ENCODE measurements at regions not wholly inside any gene's neighbourhood (a gene's known extent, or its start where the extent isn't known, plus 50 kb on each side); places are given as distances from the start of the nearest gene placed in this dataset.

DNA sequence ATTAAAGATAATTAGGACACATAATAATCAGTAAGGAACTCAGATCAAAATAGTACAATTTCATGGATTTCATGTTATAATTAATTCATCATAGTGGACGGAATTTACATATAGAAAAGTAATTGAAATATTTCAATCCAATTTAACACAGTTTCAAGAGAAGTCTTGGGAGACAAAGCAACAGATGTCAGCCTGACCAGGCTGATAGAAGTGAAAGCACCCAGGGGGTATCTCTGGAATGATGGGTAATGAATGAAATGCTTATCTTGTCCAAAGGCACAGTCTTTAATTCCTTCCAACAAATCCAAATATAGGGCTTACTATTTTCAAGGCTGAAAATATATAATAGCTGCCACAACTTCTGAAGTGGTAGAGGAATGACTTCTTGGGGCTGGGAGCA is 629.3 kb upstream of the RGMB start:
- no peak for TF ChIP-seq CTCF (conservative IDR thresholded peaks at IDR 0.05; ENCODE audit: low read depth, low read length)

DNA sequence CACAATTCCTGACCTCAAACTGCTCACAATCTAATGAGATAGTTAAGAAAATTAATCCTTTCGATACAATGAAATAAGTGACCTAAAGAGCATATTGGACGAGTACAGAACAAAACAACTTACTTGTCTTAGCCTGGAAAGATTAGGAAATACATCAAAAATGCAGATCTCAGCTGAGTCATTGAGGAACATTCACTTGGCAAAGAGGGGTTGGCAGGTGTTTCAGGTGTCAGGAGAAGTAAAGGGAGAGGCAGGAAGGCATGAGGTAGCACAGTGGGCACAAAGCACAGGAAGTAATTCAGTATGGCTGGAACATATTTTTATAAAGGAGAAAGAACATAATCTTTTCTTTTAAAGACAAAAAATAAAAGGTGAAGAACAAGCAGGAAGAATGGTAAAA is 628.8 kb upstream of the RGMB start:
- TF ChIP-seq CTCF (conservative IDR thresholded peaks at IDR 0.05; ENCODE audit: low read depth, low read length): no peak
- no peak for DNase-seq (ENCODE audit: low read depth)

More for the DNA sequence above, 629.3 kb upstream of the RGMB start:
- no peak for DNase-seq (ENCODE audit: low read depth)
- H3K4me3 ChIP-seq (ENCODE audit: low read depth, low read length): no peak overlapping the region

GRCh38 chr5:98157368-98157767 is 616.1 kb upstream of the RGMB start:
- no peak overlapping the region for H3K4me3 ChIP-seq (ENCODE audit: low read depth, low read length)
- DNase-seq (ENCODE audit: low read depth): no peak
- TF ChIP-seq CTCF (conservative IDR thresholded peaks at IDR 0.05; ENCODE audit: low read depth, low read length): no peak

More for the DNA sequence above, 628.8 kb upstream of the RGMB start:
- H3K4me3 ChIP-seq (ENCODE audit: low read depth, low read length): no peak overlapping the region

- no peak for DNase-seq (ENCODE audit: low read depth)
- H3K4me3 ChIP-seq (ENCODE audit: low read depth, low read length): no peak overlapping the region
- no peak for TF ChIP-seq CTCF (conservative IDR thresholded peaks at IDR 0.05; ENCODE audit: low read depth, low read length)
These were observed 615.0 kb upstream of the RGMB start for GRCh38 chr5:98158440-98158839.

DNA sequence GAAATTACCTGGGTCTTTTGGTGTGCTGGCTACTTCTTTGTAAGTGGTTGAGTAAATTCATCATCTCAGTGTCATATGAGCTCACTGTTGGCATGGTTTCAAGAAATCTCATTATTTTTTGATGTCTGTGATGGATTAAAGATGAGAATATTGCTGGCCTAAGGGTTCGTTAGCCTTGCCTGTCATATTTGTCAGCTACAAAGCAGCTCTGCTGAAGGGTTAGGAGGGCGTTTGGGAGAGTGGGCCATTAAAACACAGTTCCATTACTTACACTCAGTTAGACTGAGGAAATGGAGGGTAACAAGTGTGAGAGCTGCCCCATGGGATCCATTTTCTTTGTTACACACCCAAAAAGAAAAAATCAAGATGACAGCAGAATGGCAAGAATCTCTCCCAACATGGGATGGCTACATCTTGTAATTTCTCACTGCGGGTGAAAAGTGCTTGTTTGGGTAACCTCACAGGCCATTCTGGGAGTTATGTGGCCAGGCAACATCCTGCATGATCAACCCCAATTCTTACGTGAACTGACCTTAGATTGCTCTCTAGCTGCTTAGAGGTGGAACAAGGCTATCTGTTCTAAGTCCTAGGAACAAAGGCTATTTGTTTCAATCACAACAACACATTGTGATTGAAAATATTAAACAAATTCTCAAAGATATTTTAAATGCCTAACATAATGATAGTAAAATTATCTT is 609.5 kb upstream of the RGMB start:
- no peak overlapping the region for H3K4me3 ChIP-seq (ENCODE audit: low read depth, low read length)
- no peak for TF ChIP-seq CTCF (conservative IDR thresholded peaks at IDR 0.05; ENCODE audit: low read depth, low read length)
- DNase-seq (ENCODE audit: low read depth): no peak

- DNase-seq (ENCODE audit: low read depth): no peak
- TF ChIP-seq CTCF (conservative IDR thresholded peaks at IDR 0.05; ENCODE audit: low read depth, low read length): no peak
- no peak overlapping the region for H3K4me3 ChIP-seq (ENCODE audit: low read depth, low read length)
These were observed 604.6 kb upstream of the RGMB start for GRCh38 chr5:98168871-98169270.

GRCh38 chr5:98170994-98171393 is 602.5 kb upstream of the RGMB start:
- no peak for TF ChIP-seq CTCF (conservative IDR thresholded peaks at IDR 0.05; ENCODE audit: low read depth, low read length)
- DNase-seq (ENCODE audit: low read depth): no peak
- H3K4me3 ChIP-seq (ENCODE audit: low read depth, low read length): no peak overlapping the region
